SK-N-SH treated with all-trans-retinoic acid at 6 μM for 48 hours (cell line): ENCODE measurements at regions not wholly inside any gene's neighbourhood (a gene's known extent, or its start where the extent isn't known, plus 50 kb on each side); places are given as distances from the start of the nearest gene placed in this dataset.

ENCODE experiments used
- ZFP3 ChIP-seq: fragments of 250-450 bp; sonication (Bioruptor Pico); IDR thresholded peaks from 2 replicates; pipeline ENCODE4 v1.5.0; 2020; ENCODE audit warnings: mild to moderate bottlenecking, moderate library complexity
- ZFP30 ChIP-seq: fragments of 450-650 bp; formaldehyde crosslinking; IDR thresholded peaks from 2 replicates; pipeline ENCODE4 v1.5.0; 2022; ENCODE audit warnings: mild to moderate bottlenecking, moderate library complexity
- TF ChIP-seq, protein P1 (sequence below): fragments of 250-450 bp; sonication (Bioruptor Pico); IDR thresholded peaks from 2 replicates; pipeline ENCODE4 v1.8.0; 2020; ENCODE audit warnings: mild to moderate bottlenecking, moderate library complexity, borderline replicate concordance

DNA sequence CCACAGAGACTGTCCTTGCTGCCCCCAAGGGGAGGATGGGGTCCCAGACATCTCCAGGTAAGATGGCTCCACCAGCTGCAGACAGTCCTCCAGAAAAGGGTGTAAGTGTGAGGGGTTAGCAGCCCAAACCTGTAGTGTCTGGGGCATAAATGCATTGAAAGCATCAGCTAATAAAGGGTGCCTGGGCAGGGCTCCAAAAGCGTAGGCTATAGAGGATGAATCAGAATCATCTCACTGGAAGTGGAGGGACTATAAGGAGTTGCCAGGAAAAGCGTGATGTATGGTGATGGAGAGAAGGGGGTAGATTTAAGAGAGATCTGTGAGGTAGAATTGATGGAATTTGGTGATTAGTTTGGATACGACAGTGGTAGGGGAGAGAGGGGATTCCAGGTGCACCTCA is 79.9 kb upstream of the ONECUT1 start:
- no peak for TF ChIP-seq ZFP3
- TF ChIP-seq ZFP30 (CRISPR knock-in tag): no peak
- TF ChIP-seq, protein P1, sequence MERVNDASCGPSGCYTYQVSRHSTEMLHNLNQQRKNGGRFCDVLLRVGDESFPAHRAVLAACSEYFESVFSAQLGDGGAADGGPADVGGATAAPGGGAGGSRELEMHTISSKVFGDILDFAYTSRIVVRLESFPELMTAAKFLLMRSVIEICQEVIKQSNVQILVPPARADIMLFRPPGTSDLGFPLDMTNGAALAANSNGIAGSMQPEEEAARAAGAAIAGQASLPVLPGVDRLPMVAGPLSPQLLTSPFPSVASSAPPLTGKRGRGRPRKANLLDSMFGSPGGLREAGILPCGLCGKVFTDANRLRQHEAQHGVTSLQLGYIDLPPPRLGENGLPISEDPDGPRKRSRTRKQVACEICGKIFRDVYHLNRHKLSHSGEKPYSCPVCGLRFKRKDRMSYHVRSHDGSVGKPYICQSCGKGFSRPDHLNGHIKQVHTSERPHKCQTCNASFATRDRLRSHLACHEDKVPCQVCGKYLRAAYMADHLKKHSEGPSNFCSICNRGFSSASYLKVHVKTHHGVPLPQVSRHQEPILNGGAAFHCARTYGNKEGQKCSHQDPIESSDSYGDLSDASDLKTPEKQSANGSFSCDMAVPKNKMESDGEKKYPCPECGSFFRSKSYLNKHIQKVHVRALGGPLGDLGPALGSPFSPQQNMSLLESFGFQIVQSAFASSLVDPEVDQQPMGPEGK (CRISPR knock-in tag): no peak
